GM12874 (cell line): ENCODE measurements at regions not wholly inside any gene's neighbourhood (a gene's known extent, or its start where the extent isn't known, plus 50 kb on each side); places are given as distances from the start of the nearest gene placed in this dataset.

Experiments used
- CTCF ChIP-seq: IDR thresholded peaks from 2 replicates; pipeline ENCODE4 v1.5.1; 2011; ENCODE audit warnings: low read depth, mild to moderate bottlenecking, control low read depth, low read length, moderate library complexity; ENCODE audit not compliant: insufficient read depth

- TF ChIP-seq CTCF = no peak
Observed at GRCh38 chr2:128598862-128599441, 280.3 kb upstream of the HS6ST1 start.

GRCh38 chr2:128599700-128600099 is 281.0 kb upstream of the HS6ST1 start:
- no peak for TF ChIP-seq CTCF

GRCh38 chr2:128600581-128601297 is 282.1 kb upstream of the HS6ST1 start:
- TF ChIP-seq CTCF = no peak

- TF ChIP-seq CTCF = no peak
Observed at GRCh38 chr2:128601298-128602037, 282.8 kb upstream of the HS6ST1 start.

- TF ChIP-seq CTCF = no peak
Observed at GRCh38 chr2:128602038-128602698, 283.5 kb upstream of the HS6ST1 start.

- no peak for TF ChIP-seq CTCF
Observed at GRCh38 chr2:128602699-128603101, 284.0 kb upstream of the HS6ST1 start.

GRCh38 chr2:128603411-128603924 is 284.8 kb upstream of the HS6ST1 start:
- no peak for TF ChIP-seq CTCF
